ENCODE measurements at regions not wholly inside any gene's neighbourhood (a gene's known extent, or its start where the extent isn't known, plus 50 kb on each side); places are given as distances from the start of the nearest gene placed in this dataset.

- TF ChIP-seq POLR2A (IDR thresholded peaks at IDR 0.05; ENCODE audit: low read depth, low read length), result no peak
- TF ChIP-seq POLR2AphosphoS5 (IDR thresholded peaks at IDR 0.05; ENCODE audit: low read depth, low read length), result no peak
- no peak for TF ChIP-seq TAF1 (IDR thresholded peaks at IDR 0.05; ENCODE audit: low read depth, low read length)
Observed at GRCh38 chr10:59098831-59099452, 77.5 kb upstream of the PHYHIPL start.

Data from GM12891 (cell line).